Erythroblast (primary cell): ENCODE measurements at regions not wholly inside any gene's neighbourhood (a gene's known extent, or its start where the extent isn't known, plus 50 kb on each side); places are given as distances from the start of the nearest gene placed in this dataset.

Experiments
- GATA1 ChIP-seq: IDR thresholded peaks from 2 replicates; pipeline ENCODE4 v1.6.1; 2011; ENCODE audit warnings: low read depth, mild to moderate bottlenecking, control low read depth, low read length, moderate library complexity
- POLR2A ChIP-seq: IDR thresholded peaks from 2 replicates; pipeline ENCODE4 v1.6.1; 2011; ENCODE audit warnings: mild to moderate bottlenecking, low read length

DNA sequence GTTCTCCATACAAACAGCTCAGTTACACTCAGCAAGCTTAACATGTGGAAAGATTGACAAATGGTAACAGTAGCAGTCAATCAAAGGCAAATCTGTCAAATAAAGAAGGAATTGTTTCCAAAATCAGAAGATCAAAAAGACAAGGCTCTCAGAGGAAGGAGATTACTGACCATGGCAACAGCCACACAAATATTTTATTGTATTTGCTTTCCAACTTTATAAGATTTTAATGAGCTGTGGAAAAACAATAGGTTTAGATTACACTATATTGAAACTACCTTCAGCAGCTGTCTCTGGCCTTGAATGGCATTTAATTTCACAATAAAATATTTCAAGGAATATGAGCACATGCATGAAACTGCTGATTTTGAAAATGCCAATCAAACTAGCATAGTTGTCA lies 1143.9 kb upstream of the GJE1 start:
- TF ChIP-seq POLR2A (no peak), GATA1 (no peak)
